Nucleus accumbens (tissue), 56 donors: ENCODE measurements at regions not wholly inside any gene's neighbourhood (a gene's known extent, or its start where the extent isn't known, plus 50 kb on each side); places are given as distances from the start of the nearest gene placed in this dataset.
"Not testable (repeated sequence)": the region's sequence is repeated elsewhere in the genome, so short reads cannot be mapped to it uniquely, and the experiment has no call there.

Experiments
- DNase-seq, 56 donors: peaks; one replicate each; lab custom pipeline; 2025; lab: John Stamatoyannopoulos, UW

- not testable (repeated sequence) for DNase-seq
Measured at GRCh38 chr1:146729642-146730344, 208.3 kb upstream of the NBPF12 start.

GRCh38 chr1:146715054-146715453 lies 223.1 kb upstream of the NBPF12 start:
- not testable (repeated sequence) for DNase-seq

DNA sequence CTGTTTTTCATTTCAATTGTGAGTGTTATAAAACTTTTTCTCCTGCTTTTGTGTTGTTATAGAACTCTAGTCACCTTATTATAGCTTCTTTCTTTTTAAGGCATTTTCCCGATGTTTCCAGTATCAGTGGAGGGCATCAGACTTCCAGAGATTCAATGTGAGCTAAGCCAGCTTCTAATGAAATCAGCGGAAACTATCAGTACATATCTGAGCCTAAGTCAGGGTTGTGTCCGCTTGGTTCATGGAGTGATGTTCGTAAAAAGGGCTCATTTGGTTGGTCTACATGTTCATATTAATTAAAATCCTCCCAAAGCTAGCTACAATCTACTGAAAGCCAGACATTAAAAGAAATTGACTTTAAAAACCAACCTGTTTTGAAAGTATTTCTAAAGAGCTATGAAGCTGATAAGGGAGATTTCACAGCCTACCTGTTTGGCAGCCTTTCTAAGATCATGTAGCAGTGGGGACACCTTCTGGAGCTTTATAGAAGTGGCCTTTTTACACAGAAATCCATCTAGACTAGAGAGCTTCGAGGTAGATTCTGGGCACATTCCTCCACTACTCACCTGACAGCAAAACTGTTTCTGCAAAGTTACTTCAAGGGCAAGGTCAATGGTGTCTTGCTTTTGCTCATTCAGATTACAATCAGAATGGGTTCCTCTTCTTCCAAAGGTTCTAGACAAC lies 227.1 kb upstream of the NBPF12 start:
- peak in 2 of 56 donors; percentile 0 to 2 for DNase-seq

DNA sequence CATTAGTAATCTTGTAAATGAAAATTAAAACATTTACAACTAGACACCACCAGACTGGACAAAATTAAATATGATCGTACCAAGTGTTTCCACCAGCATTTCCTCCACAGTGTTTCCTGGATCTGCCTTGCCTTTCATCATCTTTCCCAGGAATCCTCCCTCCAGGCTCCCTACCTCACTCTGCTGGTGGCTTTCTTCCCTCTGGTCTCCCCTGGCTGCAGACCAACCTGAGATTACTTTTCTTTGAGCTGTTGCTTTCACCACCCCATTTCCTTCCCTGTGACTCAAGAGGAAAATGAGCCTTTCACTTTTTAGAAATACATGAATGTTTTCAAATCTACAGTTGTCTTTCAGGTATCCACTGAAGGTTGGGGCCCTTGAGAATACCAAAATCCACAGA lies 228.8 kb upstream of the NBPF12 start:
- not testable (repeated sequence) for DNase-seq

GRCh38 chr1:146704162-146704724 lies 233.9 kb upstream of the NBPF12 start:
- DNase-seq, result not testable (repeated sequence)

- not testable (repeated sequence) for DNase-seq
Measured at GRCh38 chr1:146701320-146701719, 236.8 kb upstream of the NBPF12 start.

DNA sequence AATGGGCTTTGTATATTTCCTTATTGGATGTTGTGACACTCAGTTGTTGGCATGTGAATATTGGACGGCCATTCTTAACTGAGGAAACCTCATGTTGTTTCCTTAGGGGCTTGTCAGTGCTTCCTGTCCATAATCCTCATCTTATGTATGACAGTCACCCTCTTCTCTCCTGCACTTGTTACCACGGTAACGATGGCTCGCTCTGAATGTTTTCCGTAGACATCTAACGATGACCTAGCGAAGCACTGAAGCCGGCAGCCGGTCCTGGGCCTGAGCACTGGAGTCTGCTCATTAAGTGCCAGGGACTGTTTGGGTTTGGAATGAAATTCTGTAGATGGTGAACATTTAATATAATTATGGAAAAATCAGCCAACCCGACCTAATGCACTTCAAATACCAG lies 242.7 kb upstream of the NBPF12 start:
- not testable (repeated sequence) for DNase-seq

DNA sequence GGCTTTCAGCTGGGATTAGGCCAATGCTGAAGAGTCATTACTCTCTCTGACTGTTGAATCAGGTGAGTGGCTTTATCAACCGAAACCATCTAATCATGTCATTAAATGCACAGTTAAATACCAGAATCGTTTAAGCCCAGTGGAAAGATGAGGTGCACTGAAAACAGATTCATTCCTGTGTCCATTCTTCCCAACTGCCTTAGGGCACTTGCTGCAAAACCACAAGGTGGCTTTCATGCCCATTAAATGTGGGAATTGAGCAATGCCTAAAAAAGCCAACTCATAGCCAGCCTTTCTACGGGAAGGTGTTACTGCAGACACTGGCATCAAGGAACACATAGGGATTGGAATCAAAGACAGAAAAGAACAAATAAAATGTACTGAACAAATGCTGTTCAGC lies 246.3 kb upstream of the NBPF12 start:
- DNase-seq, result not testable (repeated sequence)

GRCh38 chr1:146688893-146689292 lies 249.2 kb upstream of the NBPF12 start:
- not testable (repeated sequence) for DNase-seq

DNA sequence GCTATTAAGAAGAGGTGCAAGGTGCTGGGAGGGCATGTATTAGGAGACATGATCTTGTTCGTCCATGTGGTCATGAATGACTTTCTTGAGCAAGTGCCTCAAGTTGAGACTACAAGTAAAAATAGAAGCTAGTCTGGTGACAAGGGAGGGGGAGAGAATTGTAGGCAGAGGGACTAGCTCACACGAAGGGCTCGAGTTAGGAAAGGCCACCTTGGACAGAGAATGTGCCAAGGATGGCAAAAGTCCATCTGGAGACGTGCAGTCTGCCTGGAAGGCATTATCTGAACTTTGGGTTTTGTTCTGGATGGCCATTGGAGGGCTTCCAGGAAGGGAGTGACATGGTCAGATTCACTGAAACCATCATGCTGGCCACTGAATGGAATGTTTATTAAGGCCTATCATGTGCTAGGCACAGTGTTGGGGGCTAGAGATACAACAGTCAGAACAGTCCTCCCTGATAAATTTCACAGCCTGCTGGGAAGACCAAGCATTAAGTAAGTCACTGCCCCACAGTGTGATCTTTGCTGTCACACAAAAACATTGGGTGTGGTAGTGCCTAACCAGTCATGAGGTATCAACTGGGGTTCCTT lies 251.3 kb upstream of the NBPF12 start:
- not testable (repeated sequence) for DNase-seq

- DNase-seq, result not testable (repeated sequence)
Measured at GRCh38 chr1:146683126-146683429, 255.0 kb upstream of the NBPF12 start.

DNA sequence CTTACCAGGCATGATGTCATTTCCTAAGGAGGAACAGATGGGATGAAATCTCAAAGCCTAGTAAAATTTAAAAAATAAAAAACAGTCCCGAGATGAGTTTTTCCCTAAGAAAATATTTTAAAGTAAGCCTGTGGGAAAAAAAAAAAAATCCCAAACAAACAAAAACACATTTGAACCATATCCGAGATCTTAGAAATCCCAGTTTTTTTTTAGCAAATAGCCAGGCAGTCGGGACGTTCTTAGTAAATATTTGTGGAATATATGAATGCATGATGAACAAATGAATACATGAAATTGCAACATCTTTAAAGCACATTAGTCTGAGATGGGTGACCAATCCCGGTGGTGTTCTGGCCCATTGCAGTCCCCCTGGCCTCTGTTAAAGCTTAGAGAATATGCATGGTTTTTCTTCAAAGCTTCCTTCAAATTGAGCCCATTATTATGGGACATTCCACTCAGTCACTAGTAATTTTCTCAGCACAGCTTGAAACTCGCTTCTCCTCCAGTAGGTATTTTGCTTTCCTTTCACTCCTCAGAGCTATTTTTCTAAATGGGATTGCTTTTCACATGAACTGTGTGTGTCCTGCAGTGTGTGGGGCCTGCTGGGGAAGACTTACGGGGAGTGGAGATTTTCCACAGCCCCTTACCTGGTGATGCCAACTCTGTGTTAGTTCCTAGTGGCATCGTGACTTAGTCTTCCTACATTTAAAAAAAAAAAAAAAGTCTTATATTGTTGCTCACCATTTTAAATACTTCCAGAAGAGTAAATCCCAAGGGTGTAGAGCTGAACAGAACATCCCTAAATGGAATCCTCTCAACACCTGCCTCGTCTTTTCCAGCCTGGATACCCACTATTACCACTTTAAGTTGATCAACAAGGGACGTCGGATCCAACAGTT lies 255.6 kb upstream of the NBPF12 start:
- not testable (repeated sequence) for DNase-seq

- not testable (repeated sequence) for DNase-seq
Measured at GRCh38 chr1:146673729-146674299, 264.3 kb upstream of the NBPF12 start.

DNA sequence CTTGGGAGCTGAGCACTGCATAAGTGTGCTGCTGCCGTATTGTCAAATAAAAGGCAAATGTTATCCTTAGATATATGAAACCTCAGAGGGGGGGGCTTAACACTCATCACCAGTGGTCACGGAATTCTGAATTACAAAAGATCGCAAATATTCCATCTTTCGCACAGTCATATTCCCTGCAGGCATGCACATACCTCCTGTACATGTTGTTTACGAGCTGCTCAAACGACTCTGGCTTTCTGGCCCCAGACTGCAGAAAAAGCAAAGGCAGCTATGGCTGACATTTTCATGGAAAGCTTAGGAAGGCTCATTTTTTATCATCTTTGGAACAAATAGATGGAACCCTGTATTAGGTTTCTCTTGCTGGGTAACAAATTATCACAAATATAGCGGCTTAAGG lies 265.5 kb upstream of the NBPF12 start:
- not testable (repeated sequence) for DNase-seq

DNA sequence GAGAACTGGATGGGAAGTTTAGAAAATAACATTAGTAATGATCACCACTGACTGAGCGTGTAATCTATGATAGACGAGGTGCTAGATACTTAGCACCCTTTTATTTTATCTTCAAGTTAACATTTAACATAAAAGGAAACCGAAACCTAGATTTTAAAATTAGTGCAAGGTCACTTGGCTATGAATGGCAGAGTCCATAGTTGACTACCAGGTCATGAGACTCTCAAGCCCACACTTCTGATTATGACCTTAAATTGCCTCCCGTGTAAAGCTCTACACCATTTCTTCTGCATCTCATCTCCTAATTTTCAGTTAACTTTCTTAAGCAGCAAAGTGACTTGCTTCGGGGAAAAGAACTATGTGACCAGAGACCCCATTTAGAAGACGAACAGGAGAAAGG lies 266.5 kb upstream of the NBPF12 start:
- not testable (repeated sequence) for DNase-seq

DNA sequence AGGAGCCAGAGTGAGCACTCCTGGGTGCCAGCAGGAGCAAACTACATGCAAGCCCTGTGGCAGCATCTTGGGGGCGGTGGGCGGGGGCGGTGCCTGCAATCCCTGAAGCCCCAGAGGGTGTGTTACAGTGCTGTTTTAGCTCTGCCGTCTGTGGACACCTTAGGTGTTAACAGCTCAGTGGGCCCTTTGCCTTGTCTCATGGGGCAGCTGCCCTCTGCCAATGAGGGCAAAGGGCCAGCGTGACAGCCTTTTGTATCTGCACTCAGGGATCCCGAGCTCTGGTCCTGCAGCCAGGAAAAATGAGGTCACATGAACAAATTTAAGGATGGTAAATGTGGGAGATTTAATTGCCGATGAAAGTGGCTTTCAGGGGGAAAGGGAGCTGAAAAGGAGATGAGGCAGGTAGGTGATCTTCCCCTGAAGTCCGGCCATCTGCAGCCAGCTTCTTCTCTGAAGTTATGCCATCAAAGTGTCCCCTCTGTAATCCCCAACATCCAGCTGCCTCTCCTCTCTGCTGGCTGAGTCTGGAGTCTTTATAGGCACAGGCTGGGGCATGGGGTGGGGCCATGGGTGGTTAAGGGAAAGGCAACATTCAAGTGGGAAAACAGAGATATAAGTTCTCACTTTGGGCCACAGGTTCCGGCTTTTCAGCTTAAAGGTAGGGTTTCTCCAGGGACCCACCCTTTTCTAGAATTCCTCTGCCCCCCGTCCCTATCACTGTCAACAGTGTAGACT lies 267.1 kb upstream of the NBPF12 start:
- DNase-seq, result peak in 1 of 56 donors; percentile 2

DNA sequence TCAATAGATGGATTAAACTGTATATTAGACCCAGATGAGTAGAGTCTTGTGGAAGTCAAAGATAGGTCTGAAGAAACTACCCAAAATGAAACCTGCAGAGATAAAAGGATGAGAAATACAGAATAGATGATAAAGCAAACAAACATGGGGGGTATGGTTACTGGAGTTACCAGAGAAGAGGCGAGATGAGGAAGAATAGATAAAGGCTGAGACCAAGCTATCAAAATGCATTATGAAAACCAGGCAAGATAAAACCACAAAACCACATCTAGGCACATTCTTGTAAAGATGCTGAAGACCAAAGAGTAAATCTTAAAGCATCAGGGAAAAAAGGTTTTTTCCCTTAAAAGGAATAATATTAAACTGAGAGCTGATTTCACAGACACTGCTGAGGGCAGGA lies 271.8 kb upstream of the NBPF12 start:
- DNase-seq, result not testable (repeated sequence)

DNA sequence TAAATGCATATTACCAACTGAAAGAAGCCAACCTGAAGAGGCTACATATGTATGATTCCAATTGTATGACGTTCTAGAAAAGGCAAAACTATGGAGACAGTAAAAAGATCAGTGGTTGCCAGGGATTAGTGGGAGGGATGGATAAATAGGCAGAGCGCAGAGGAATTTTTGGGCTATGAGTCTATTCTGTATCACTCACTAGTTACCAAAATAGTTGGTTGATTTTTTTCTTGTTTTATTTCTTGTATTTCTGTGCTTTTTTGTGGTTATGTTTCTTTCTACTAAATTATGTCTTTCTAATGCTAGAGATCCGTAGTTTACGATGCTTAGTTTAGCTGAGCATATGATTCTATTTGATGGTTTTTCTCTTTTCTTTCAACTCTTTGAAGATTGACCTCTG lies 277.9 kb upstream of the NBPF12 start:
- not testable (repeated sequence) for DNase-seq

DNA sequence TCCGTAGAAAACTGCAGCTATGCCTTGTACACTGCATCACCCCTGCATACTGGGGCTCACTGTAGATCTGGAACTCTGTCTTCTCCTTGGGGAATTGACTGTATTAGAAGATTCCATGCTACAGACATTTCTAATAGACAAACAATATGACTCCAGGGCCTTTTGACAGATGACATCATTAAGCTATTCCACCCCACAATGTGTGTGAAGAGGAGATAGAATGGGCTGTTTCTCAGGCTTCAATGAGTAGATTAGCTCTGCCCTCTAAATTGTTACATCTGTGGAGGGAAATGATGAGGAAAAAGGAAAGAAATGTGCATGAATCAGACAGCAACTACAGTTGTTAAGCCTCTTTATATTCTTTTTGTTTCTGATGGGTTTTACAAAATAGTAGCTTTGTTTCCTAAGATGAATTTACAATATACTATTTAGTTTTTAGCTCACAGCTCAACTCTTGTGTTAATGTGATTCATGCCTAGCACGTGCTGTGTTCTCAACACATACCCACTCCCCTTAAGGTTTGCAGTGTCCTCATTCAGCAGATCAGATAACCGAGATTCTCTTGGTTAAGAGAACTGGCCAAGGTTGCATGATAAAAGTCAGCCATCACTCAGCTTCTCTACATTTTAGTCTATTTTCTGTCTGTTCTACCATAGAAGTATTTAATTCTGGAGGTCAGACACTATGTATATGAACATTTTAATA lies 281.6 kb upstream of the NBPF12 start:
- not testable (repeated sequence) for DNase-seq
